OCI-LY7 (cell line): ENCODE measurements at regions not wholly inside any gene's neighbourhood (a gene's known extent, or its start where the extent isn't known, plus 50 kb on each side); places are given as distances from the start of the nearest gene placed in this dataset.
A peak's percentile ranks its signal among the peaks of the same experiment; 100 is the strongest.

Experiments
- BruUV-seq: library from RNA; stranded (reverse); fragments of 400-500 nt; replicated peaks from 2 replicates; lab custom pipeline; 2021; lab: Mats Ljungman, UMichigan
- CTCF ChIA-PET: fragments of 300-600 bp; sonication (Branson Sonifier 250); formaldehyde crosslinking; loops from one replicate; lab custom pipeline; 2022; ENCODE audit warnings: antibody characterized with exemption; ENCODE audit not compliant: unreplicated experiment; lab: Charles Lee
- POLR2A ChIA-PET: fragments of 300-600 bp; sonication (Branson Sonifier 250); formaldehyde crosslinking; loops from one replicate; lab custom pipeline; 2022; ENCODE audit warnings: antibody characterized with exemption; lab: Charles Lee
- DNase-seq: peaks from one replicate; pipeline ENCODE4 v3.0.0-alpha.2; 2015; ENCODE audit warnings: low spot score
- H2AFZ ChIP-seq: fragments of 200-600 bp; sonication (generic), shearing (Covaris generic); 2 replicates; pipeline ENCODE4 v1.6.1; 2014; ENCODE audit warnings: mild to moderate bottlenecking, antibody characterized with exemption, low read length, moderate library complexity
- H3K27ac ChIP-seq: fragments of 200-600 bp; sonication (generic); 2 replicates; pipeline ENCODE4 v1.5.1; 2014; ENCODE audit warnings: mixed run types, low read depth, mild to moderate bottlenecking, moderate library complexity, low read length, inconsistent platforms; ENCODE audit not compliant: poor library complexity, severe bottlenecking
- H3K36me3 ChIP-seq: fragments of 200-600 bp; sonication (generic); 2 replicates; pipeline ENCODE4 v1.6.1; 2014; ENCODE audit warnings: mild to moderate bottlenecking, antibody characterized with exemption, low read length, moderate library complexity, mixed read lengths; ENCODE audit not compliant: insufficient read depth
- H3K4me1 ChIP-seq: fragments of 200-600 bp; sonication (generic); 2 replicates; pipeline ENCODE4 v1.5.1; 2014; ENCODE audit warnings: mild to moderate bottlenecking, low read length; ENCODE audit not compliant: insufficient read depth, poor library complexity, severe bottlenecking
- H3K4me2 ChIP-seq: fragments of 200-600 bp; sonication (generic); 2 replicates; pipeline ENCODE4 v1.6.1; 2014; ENCODE audit warnings: mild to moderate bottlenecking, low read length
- H3K4me3 ChIP-seq: fragments of 200-600 bp; sonication (generic); 2 replicates; pipeline ENCODE4 v1.5.1; 2014; ENCODE audit warnings: mild to moderate bottlenecking, low read depth, low read length; ENCODE audit not compliant: poor library complexity, severe bottlenecking
- H3K79me2 ChIP-seq: fragments of 200-600 bp; sonication (generic); 2 replicates; pipeline ENCODE4 v1.6.1; 2016; ENCODE audit warnings: low read depth, mild to moderate bottlenecking, low read length, moderate library complexity, mixed read lengths; ENCODE audit not compliant: insufficient read depth
- H3K9me2 ChIP-seq: fragments of 200-600 bp; sonication (generic); 2 replicates; pipeline ENCODE4 v1.6.1; 2016; ENCODE audit warnings: mild to moderate bottlenecking, low read length, mixed read lengths; ENCODE audit not compliant: insufficient read depth
- H3K9me3 ChIP-seq: fragments of 200-600 bp; sonication (generic); 2 replicates; pipeline ENCODE4 v1.6.1; 2014; ENCODE audit warnings: mild to moderate bottlenecking, mixed run types, low read length, mixed read lengths
- H4K20me1 ChIP-seq: fragments of 200-600 bp; sonication (generic); 2 replicates; pipeline ENCODE4 v1.6.1; 2014; ENCODE audit warnings: mild to moderate bottlenecking, antibody characterized with exemption, low read length, moderate library complexity, mixed read lengths; ENCODE audit not compliant: insufficient read depth
- EZH2phosphoT487 ChIP-seq: fragments of 200-600 bp; sonication (generic); IDR thresholded peaks from 2 replicates; pipeline ENCODE4 v1.6.1; 2018; ENCODE audit warnings: low read depth, borderline replicate concordance, mild to moderate bottlenecking, mixed run types, antibody characterized with exemption, low read length, moderate library complexity, mixed read lengths
- intact Hi-C: fragments of 100-400 bp; cut with micrococcal nuclease; formaldehyde crosslinking; loops from one replicate; pipeline ENCODE4 v1.10.0; 2022; ENCODE audit not compliant: unreplicated experiment
- TF ChIP-seq, protein P1 (sequence below): fragments of 200-600 bp; sonication (generic); conservative IDR thresholded peaks from 2 replicates; pipeline ENCODE4 v1.5.1; 2014; ENCODE audit warnings: mild to moderate bottlenecking, antibody characterized with exemption, low read length, moderate library complexity, mixed read lengths

DNA sequence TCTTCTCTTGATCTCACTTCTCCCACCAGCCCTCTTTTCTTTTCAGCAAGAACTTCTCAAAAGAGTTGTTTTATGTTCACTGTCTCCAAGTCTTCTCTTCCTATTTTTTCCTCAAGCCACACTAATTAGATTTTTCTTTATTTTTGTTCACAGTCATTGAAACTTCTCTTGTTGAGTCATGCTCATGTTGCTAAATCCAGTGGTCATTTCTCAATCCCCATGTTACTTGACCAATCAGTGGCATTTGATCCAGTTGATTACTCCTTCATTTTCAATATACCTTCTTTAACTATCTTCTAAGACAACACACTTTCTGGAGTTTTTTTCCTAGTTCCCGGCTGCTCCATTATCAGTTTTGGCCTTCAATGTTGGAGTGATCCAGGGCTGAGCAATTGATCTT is 103.1 kb upstream of the LSM6 start:
- H3K4me1 ChIP-seq, result peaks cover 11% of the 10 kb centered on the region
- no peaks in the 10 kb centered on the region for H3K79me2 ChIP-seq
- H3K9me2 ChIP-seq, result no peaks in the 10 kb centered on the region
- no peaks in the 10 kb centered on the region for H3K9me3 ChIP-seq
- no peak overlapping the region for H2AFZ ChIP-seq
- no peak overlapping the region for H3K4me2 ChIP-seq
- H3K36me3 ChIP-seq, result no peaks in the 10 kb centered on the region
- no peak for DNase-seq
- POLR2A ChIA-PET, result interaction anchor here (0.6 to 10.3 kb wide), 5 partner anchors 9 to 83 kb away, joined by 3 to 96 read pairs (median 6); no protein-coding TSS in a partner anchor
- H3K4me3 ChIP-seq, result no peak overlapping the region
- H3K27ac ChIP-seq, result no peak overlapping the region
- intact Hi-C loops, result no loop called here
- H4K20me1 ChIP-seq, result no peaks in the 10 kb centered on the region
- TF ChIP-seq, protein P1, sequence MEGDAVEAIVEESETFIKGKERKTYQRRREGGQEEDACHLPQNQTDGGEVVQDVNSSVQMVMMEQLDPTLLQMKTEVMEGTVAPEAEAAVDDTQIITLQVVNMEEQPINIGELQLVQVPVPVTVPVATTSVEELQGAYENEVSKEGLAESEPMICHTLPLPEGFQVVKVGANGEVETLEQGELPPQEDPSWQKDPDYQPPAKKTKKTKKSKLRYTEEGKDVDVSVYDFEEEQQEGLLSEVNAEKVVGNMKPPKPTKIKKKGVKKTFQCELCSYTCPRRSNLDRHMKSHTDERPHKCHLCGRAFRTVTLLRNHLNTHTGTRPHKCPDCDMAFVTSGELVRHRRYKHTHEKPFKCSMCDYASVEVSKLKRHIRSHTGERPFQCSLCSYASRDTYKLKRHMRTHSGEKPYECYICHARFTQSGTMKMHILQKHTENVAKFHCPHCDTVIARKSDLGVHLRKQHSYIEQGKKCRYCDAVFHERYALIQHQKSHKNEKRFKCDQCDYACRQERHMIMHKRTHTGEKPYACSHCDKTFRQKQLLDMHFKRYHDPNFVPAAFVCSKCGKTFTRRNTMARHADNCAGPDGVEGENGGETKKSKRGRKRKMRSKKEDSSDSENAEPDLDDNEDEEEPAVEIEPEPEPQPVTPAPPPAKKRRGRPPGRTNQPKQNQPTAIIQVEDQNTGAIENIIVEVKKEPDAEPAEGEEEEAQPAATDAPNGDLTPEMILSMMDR, result no peak
- TF ChIP-seq EZH2phosphoT487, result no peak
- no TSS peak for BruUV-seq
- CTCF ChIA-PET, result interaction anchor here (2.0 kb wide), 1 partner anchor 8 kb away, joined by 4 read pairs; no protein-coding TSS in a partner anchor

GRCh38 chr4:146071390-146071789 is 104.1 kb upstream of the LSM6 start:
- intact Hi-C loops, result no loop called here
- Histone ChIP-seq H3K36me3 (no peaks in the 10 kb centered on the region), H3K9me2 (no peaks in the 10 kb centered on the region), H3K4me1 (peaks cover 11% of the 10 kb centered on the region), H3K79me2 (no peaks in the 10 kb centered on the region), H3K9me3 (no peaks in the 10 kb centered on the region), H3K27ac (no peak overlapping the region), H4K20me1 (no peaks in the 10 kb centered on the region), H2AFZ (no peak overlapping the region), H3K4me2 (no peak overlapping the region), H3K4me3 (no peak overlapping the region)
- no peak for TF ChIP-seq EZH2phosphoT487
- TF ChIP-seq, protein P1, result no peak
- BruUV-seq, result no TSS peak
- DNase-seq, result no peak
- CTCF ChIA-PET, result no interaction called here
- POLR2A ChIA-PET, result interaction anchor here (10.3 kb wide), 1 partner anchor 8 kb away, joined by 96 read pairs; no protein-coding TSS in a partner anchor

- Histone ChIP-seq H3K4me1 (peaks cover 65% of the 10 kb centered on the region), H3K9me2 (no peaks in the 10 kb centered on the region), H3K4me3 (no peak overlapping the region), H3K79me2 (no peaks in the 10 kb centered on the region), H3K4me2 (peak overlapping the region; percentile 89), H2AFZ (peak overlapping the region; percentile 99; the same call in 1 of the 2 replicates), H3K27ac (no peak overlapping the region), H4K20me1 (no peaks in the 10 kb centered on the region), H3K36me3 (peaks cover 3% of the 10 kb centered on the region; the same call in 1 of the 2 replicates), H3K9me3 (no peaks in the 10 kb centered on the region; the same call in 1 of the 2 replicates)
- BruUV-seq, result no TSS peak
- no peak for DNase-seq
- no peak for TF ChIP-seq EZH2phosphoT487
- TF ChIP-seq, protein P1, result no peak
- ChIA-PET CTCF (interaction anchor here (1.3 to 1.6 kb wide), 2 partner anchors 10 to 12 kb away, joined by 3 to 4 read pairs; no protein-coding TSS in a partner anchor), POLR2A (interaction anchor here (0.9 to 9.8 kb wide), 4 partner anchors 12 to 23 kb away, joined by 3 to 96 read pairs (median 24); no protein-coding TSS in a partner anchor)
- intact Hi-C loops, result loop anchor here (10.0 kb wide), 1 partner anchor 558 kb away; no protein-coding TSS in a partner anchor
Observed at GRCh38 chr4:146063143-146063542, 112.4 kb upstream of the LSM6 start.
